K562 (cell line): ENCODE measurements at regions not wholly inside any gene's neighbourhood (a gene's known extent, or its start where the extent isn't known, plus 50 kb on each side); places are given as distances from the start of the nearest gene placed in this dataset.

Experiments used
- ATAC-seq: fragments of 200-7000 bp; cut with Tn5 transposase; 3 replicates; pipeline ENCODE4 v1.9.1; 2020; ENCODE audit warnings: moderate library complexity
- BruUV-seq: library from RNA; stranded (reverse); fragments of 400-500 nt; replicated peaks from 2 replicates; lab custom pipeline; 2021; lab: Mats Ljungman, UMichigan
- CTCF ChIA-PET: fragments of 300-600 bp; formaldehyde crosslinking; extraction: SDS; loops from one replicate; lab custom pipeline; 2021; ENCODE audit warnings: low intra/inter-chr PET ratio; lab: Yijun Ruan, JAX
- POLR2A ChIA-PET: fragments of 300-600, 350-650 bp; sonication (Branson Sonifier 250); formaldehyde crosslinking; extraction: SDS; loops from one replicate; lab custom pipeline; 2021; ENCODE audit warnings: antibody characterized with exemption, inconsistent platforms; lab: Yijun Ruan, JAX
- DNase-seq, 4 experiments: peaks; one replicate each; pipeline versions ENCODE4 v3.0.0 to v3.0.0-alpha.2; 2011 to 2018; ENCODE audit warnings: low spot score in 3 of 4, mixed read lengths in 3 of 4; ENCODE audit errors: extremely low read depth in 1 of 4
- FAIRE-seq: peaks from 2 replicates; lab custom pipeline; 2011; peaks lifted over from hg19 to GRCh38; lab: Jason Lieb, UNC
- H2AFZ ChIP-seq: 2 replicates; pipeline ENCODE4 v1.6.0; 2011; ENCODE audit warnings: low read depth, low read length, control low read depth, inconsistent platforms
- H3K27ac ChIP-seq: fragments of 200-600 bp; 3 replicates; pipeline ENCODE4 v1.8.0; 2011; ENCODE audit warnings: low read depth, mild to moderate bottlenecking, control low read depth, inconsistent platforms, low read length, moderate library complexity, mixed read lengths; ENCODE audit errors: extremely low read depth
- H3K27me3 ChIP-seq, 2 experiments: fragments of 300-600 bp in 1 of 2; 2 replicates in 1 of 2; 3 replicates in 1 of 2; pipeline versions ENCODE4 v1.6.0 to v1.8.0; 2011; ENCODE audit warnings: inconsistent platforms in 2 of 2, low read length in 2 of 2, mild to moderate bottlenecking in 1 of 2, mixed read lengths in 1 of 2, moderate library complexity in 1 of 2; ENCODE audit not compliant: control insufficient read depth in 2 of 2, insufficient read depth in 2 of 2
- H3K36me3 ChIP-seq: fragments of 300-600 bp; 3 replicates; pipeline ENCODE4 v1.8.0; 2011; ENCODE audit warnings: mild to moderate bottlenecking, low read length, inconsistent platforms; ENCODE audit not compliant: control insufficient read depth, insufficient read depth
- H3K4me1 ChIP-seq, 2 experiments: fragments of 200-600 bp in 1 of 2; replicated peaks in 1 of 2; 2 replicates in 1 of 2; 3 replicates in 1 of 2; pipeline versions ENCODE4 v1.5.1 to v1.8.0; 2011; ENCODE audit warnings: inconsistent platforms in 2 of 2, low read length in 2 of 2, mild to moderate bottlenecking in 1 of 2, mixed read lengths in 1 of 2, moderate library complexity in 1 of 2; ENCODE audit not compliant: control insufficient read depth in 2 of 2, insufficient read depth in 2 of 2
- H3K4me2 ChIP-seq: 2 replicates; pipeline ENCODE4 v1.6.1; 2011; ENCODE audit warnings: low read length, control low read depth, inconsistent platforms, mixed read lengths; ENCODE audit not compliant: insufficient read depth
- H3K4me3 ChIP-seq: fragments of 200-600 bp; sonication (generic), shearing (Covaris generic); 2 replicates; pipeline ENCODE4 v1.5.1; 2016; ENCODE audit warnings: control low read depth, inconsistent platforms
- H3K79me2 ChIP-seq: fragments of 200-600 bp; 3 replicates; pipeline ENCODE4 v1.8.0; 2011; ENCODE audit warnings: low read length, inconsistent platforms; ENCODE audit not compliant: control insufficient read depth, insufficient read depth
- H3K9ac ChIP-seq, 2 experiments: 2 replicates each; pipeline versions ENCODE4 v1.6.0 to v1.6.1; 2011; ENCODE audit warnings: low read depth in 2 of 2, low read length in 2 of 2, control low read depth in 1 of 2, inconsistent platforms in 1 of 2, mild to moderate bottlenecking in 1 of 2, mixed read lengths in 1 of 2; ENCODE audit not compliant: insufficient read depth in 1 of 2
- H3K9me1 ChIP-seq: one replicate; pipeline ENCODE4 v1.6.0; 2011; ENCODE audit warnings: inconsistent platforms, mild to moderate bottlenecking, low read length, moderate library complexity; ENCODE audit not compliant: control insufficient read depth, insufficient read depth
- H3K9me3 ChIP-seq: replicated peaks from 2 replicates; pipeline ENCODE4 v1.5.1; 2011; ENCODE audit warnings: low read depth, low read length, inconsistent platforms; ENCODE audit not compliant: control insufficient read depth, insufficient read depth
- H4K20me1 ChIP-seq: replicated peaks from 2 replicates; pipeline ENCODE4 v1.6.1; 2011; ENCODE audit warnings: low read length, inconsistent platforms, mixed read lengths; ENCODE audit not compliant: control insufficient read depth, insufficient read depth
- CBX3 ChIP-seq, 2 experiments: IDR thresholded peaks; 1 replicate in 1 of 2; 2 replicates in 1 of 2; pipeline ENCODE4 v1.6.1; 2012; ENCODE audit warnings: inconsistent platforms in 2 of 2, low read length in 2 of 2, borderline replicate concordance in 1 of 2, control low read depth in 1 of 2
- CCAR2 ChIP-seq: fragments of 200-400 bp; formaldehyde crosslinking; IDR thresholded peaks from 2 replicates; pipeline ENCODE4 v1.6.1; 2017; ENCODE audit warnings: mild to moderate bottlenecking, low read depth, low read length
- EGR1 ChIP-seq: fragments of 450-650 bp; conservative IDR thresholded peaks from 2 replicates; pipeline ENCODE4 v1.6.1; 2017; ENCODE audit warnings: mild to moderate bottlenecking
- ETV6 ChIP-seq, 3 experiments: fragments of 150-350 bp in 1 of 3; sonication (generic) in 1 of 3; formaldehyde crosslinking in 1 of 3; IDR thresholded peaks; 2 replicates each; pipeline versions ENCODE4 v1.6.1 to v1.8.0; 2014 to 2022; ENCODE audit warnings: borderline replicate concordance in 2 of 3, low read depth in 2 of 3, antibody characterized with exemption in 1 of 3, low read length in 1 of 3, mild to moderate bottlenecking in 1 of 3, missing genetic modification reagents in 1 of 3
- FOXJ3 ChIP-seq: sonication (generic); formaldehyde crosslinking; IDR thresholded peaks from 2 replicates; pipeline ENCODE4 v1.4.0; 2020; ENCODE audit warnings: mild to moderate bottlenecking, missing genetic modification reagents
- FOXK1 ChIP-seq: sonication (generic); formaldehyde crosslinking; IDR thresholded peaks from 2 replicates; pipeline ENCODE4 v1.8.0; 2022; ENCODE audit warnings: missing genetic modification reagents, mild to moderate bottlenecking, borderline replicate concordance
- GTF2E2 ChIP-seq: fragments of 200-800 bp; sonication (Bioruptor generic); IDR thresholded peaks from 2 replicates; pipeline ENCODE4 v1.6.1; 2016; ENCODE audit warnings: missing genetic modification characterization, missing compliant biosample characterization
- HLTF ChIP-seq: fragments of 450-650 bp; IDR thresholded peaks from 2 replicates; pipeline ENCODE4 v1.6.1; 2016
- KLF6 ChIP-seq: fragments of 250-450 bp; sonication (Bioruptor Pico); IDR thresholded peaks from 2 replicates; pipeline ENCODE4 v1.4.0; 2020; ENCODE audit warnings: mild to moderate bottlenecking, moderate library complexity, borderline replicate concordance
- MBD2 ChIP-seq: sonication (generic); IDR thresholded peaks from 2 replicates; pipeline ENCODE4 v1.6.1; 2016; ENCODE audit warnings: low read depth, borderline replicate concordance
- MIER1 ChIP-seq: fragments of 450-650 bp; IDR thresholded peaks from 2 replicates; pipeline ENCODE4 v1.6.1; 2016; ENCODE audit warnings: antibody characterized with exemption, mild to moderate bottlenecking, low read depth
- RBM17 ChIP-seq: fragments of 200-400 bp; formaldehyde crosslinking; IDR thresholded peaks from 2 replicates; pipeline ENCODE4 v1.6.1; 2017; ENCODE audit warnings: low read depth, mild to moderate bottlenecking, low read length, borderline replicate concordance
- SMARCC2 ChIP-seq: fragments of 450-650 bp; IDR thresholded peaks from 2 replicates; pipeline ENCODE4 v1.6.1; 2017; ENCODE audit warnings: antibody characterized with exemption, moderate library complexity, mild to moderate bottlenecking, low read depth
- USF1 ChIP-seq: sonication (generic); formaldehyde crosslinking; IDR thresholded peaks from 2 replicates; pipeline ENCODE4 v1.9.0; 2022; ENCODE audit warnings: mild to moderate bottlenecking, missing genetic modification reagents
- ZNF3 ChIP-seq: fragments of 250-450 bp; sonication (Bioruptor Pico); IDR thresholded peaks from 2 replicates; pipeline ENCODE4 v1.5.0; 2021; ENCODE audit warnings: mild to moderate bottlenecking, moderate library complexity
- ZNF668 ChIP-seq: fragments of 250-450 bp; sonication (Bioruptor Pico); IDR thresholded peaks from 2 replicates; pipeline ENCODE4 v1.8.0; 2022; ENCODE audit warnings: mild to moderate bottlenecking, inconsistent platforms
- ZNF717 ChIP-seq: fragments of 250-450 bp; sonication (Bioruptor Pico); IDR thresholded peaks from 2 replicates; pipeline ENCODE4 v1.5.0; 2021
- ZNF764 ChIP-seq: fragments of 250-450 bp; sonication (Bioruptor Pico); IDR thresholded peaks from 2 replicates; pipeline ENCODE4 v1.4.0; 2020; ENCODE audit warnings: low read depth, mild to moderate bottlenecking, moderate library complexity
- WGBS: fragments of 100-300 bp; shearing (Covaris generic); methylation state at CpG from one replicate; pipeline ENCODE4 v1.1.6; 2016; ENCODE audit warnings: low coverage, mixed read lengths; ENCODE audit not compliant: insufficient coverage; ENCODE audit errors: missing lambda C conversion rate; 5-methylcytosine and 5-hydroxymethylcytosine counted together
- in situ Hi-C: fragments of 300-500 bp; cut with MboI; formaldehyde crosslinking; loops from 4 replicates; pipeline ENCODE4 v1.15.0; 2018; ENCODE audit warnings: inconsistent platforms, mixed read lengths
- intact Hi-C: fragments of 100-400 bp; cut with micrococcal nuclease; formaldehyde crosslinking; loops from 2 replicates; pipeline ENCODE4 v1.14.2; 2022
- TF ChIP-seq, protein P1 (sequence below): IDR thresholded peaks from 2 replicates; pipeline ENCODE4 v1.6.1; 2012; ENCODE audit warnings: low read depth, low read length, improper control_type of control experiment, borderline replicate concordance

DNA sequence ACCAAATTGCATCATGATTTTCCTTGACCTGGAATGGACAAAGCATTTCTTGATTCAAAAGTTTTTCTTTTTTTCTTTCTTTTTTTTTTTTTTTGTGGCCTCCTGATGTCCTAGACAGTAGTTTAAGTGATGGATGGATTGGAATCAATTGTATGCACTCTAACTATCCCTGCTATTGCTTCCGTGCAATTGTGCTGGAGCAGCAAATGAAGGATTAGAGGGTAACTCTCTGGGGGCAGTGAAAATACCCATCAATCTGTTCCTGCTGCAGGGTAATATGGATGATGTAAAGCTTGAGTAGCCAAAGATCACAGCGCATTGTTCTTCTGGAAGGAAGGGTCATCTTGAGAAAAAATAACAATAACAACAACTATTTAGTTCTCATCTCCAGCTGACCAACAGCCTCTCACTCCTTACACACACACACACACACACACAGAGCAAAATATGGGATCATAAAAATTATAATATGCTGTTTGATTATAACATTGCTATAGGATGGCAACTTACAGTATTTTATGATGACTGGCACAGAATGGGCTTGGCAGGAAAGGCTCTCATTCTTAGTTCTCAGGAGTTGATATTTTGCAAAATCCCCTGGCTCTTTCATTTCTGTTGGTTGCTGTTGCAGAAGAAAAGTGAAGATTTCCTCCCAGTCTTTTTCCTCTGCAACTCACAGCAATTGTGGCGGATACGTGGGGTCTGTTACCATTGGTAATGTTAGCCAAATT, 160.9 kb upstream of the DMAC1 start (continued):
- TF ChIP-seq ETV6 (IDR thresholded peaks at IDR 0.05; ENCODE audit: borderline replicate concordance in 1 of 2, low read depth in 2 of 2, low read length in 1 of 2) (no peak), ETV6 (CRISPR knock-in tag; IDR thresholded peaks at IDR 0.05; ENCODE audit: borderline replicate concordance) (no peak), EGR1 (no peak), CBX3 (IDR thresholded peaks at IDR 0.05; ENCODE audit: borderline replicate concordance in 1 of 2, low read length in 2 of 2) (no peak), KLF6 (CRISPR knock-in tag) (no peak), ZNF668 (CRISPR knock-in tag) (no peak), ZNF717 (CRISPR knock-in tag) (no peak), GTF2E2 (no peak)

DNA sequence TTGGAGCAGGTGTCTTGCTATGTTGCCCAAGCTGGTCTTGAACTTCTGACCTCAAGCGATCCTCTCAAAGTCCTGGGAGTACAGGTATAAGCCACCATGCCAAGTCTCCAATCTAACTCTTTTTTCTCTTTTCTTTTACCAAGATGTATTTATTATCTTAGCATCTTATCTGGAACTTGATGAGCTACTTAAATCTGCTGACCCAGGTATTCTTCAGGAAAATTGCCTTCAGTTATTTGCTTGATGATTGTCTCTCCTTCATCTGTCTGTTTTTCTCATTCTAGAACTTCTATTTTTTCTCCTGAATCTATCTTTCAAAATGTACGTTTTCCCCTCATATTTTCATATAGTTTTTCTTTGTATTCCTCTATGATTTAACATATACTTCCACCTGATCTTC, 158.2 kb upstream of the DMAC1 start:
- ATAC-seq (no peak), DNase-seq (no peak), FAIRE-seq (no peak)
- H3K4me1 ChIP-seq = no peaks in the 10 kb centered on the region
- H3K4me3 ChIP-seq = no peak overlapping the region
- H3K9me1 ChIP-seq = no peaks in the 10 kb centered on the region
- POLR2A ChIA-PET = no interaction called here
- H3K79me2 ChIP-seq = no peaks in the 10 kb centered on the region
- CTCF ChIA-PET = no interaction called here
- no peaks in the 10 kb centered on the region for H3K27me3 ChIP-seq
- in situ Hi-C loops (no loop called here), intact Hi-C loops (no loop called here)
- no peak for TF ChIP-seq MBD2
- no peak for TF ChIP-seq HLTF
- no peak for TF ChIP-seq ZNF764
- TF ChIP-seq RBM17 = no peak
- no peak for TF ChIP-seq SMARCC2
- no peak for TF ChIP-seq MIER1
- TF ChIP-seq CCAR2 = no peak
- TF ChIP-seq, protein P1, sequence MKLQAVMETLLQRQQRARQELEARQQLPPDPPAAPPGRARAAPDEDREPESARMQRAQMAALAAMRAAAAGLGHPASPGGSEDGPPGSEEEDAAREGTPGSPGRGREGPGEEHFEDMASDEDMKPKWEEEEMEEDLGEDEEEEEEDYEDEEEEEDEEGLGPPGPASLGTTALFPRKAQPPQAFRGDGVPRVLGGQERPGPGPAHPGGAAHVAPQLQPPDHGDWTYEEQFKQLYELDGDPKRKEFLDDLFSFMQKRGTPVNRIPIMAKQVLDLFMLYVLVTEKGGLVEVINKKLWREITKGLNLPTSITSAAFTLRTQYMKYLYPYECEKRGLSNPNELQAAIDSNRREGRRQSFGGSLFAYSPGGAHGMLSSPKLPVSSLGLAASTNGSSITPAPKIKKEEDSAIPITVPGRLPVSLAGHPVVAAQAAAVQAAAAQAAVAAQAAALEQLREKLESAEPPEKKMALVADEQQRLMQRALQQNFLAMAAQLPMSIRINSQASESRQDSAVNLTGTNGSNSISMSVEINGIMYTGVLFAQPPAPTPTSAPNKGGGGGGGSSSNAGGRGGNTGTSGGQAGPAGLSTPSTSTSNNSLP = no peak
- no peak for TF ChIP-seq ZNF3
- TF ChIP-seq FOXK1 (CRISPR knock-in tag) = no peak
- TF ChIP-seq FOXJ3 (CRISPR knock-in tag) = no peak
- no peak for TF ChIP-seq USF1 (CRISPR knock-in tag)
- no TSS peak for BruUV-seq
- H3K9ac ChIP-seq = no peak overlapping the region
- no peaks in the 10 kb centered on the region for H3K36me3 ChIP-seq
- H4K20me1 ChIP-seq = no peaks in the 10 kb centered on the region
- 0% methylated on average over 2 of the region's 2 CpGs for WGBS
- no peak overlapping the region for H3K4me2 ChIP-seq
- no peak overlapping the region for H2AFZ ChIP-seq
- no peaks in the 10 kb centered on the region for H3K9me3 ChIP-seq
- no peak overlapping the region for H3K27ac ChIP-seq
